ENCODE measurements at regions not wholly inside any gene's neighbourhood (a gene's known extent, or its start where the extent isn't known, plus 50 kb on each side); places are given as distances from the start of the nearest gene placed in this dataset.
A peak's percentile ranks its signal among the peaks of the same experiment; 100 is the strongest.

GRCh38 chr6:22899426-22899825, 330.1 kb downstream of the HDGFL1 start:
- no peak overlapping the region for H3K27ac ChIP-seq (ENCODE audit: extremely low read length, insufficient read depth, low read length)
- H3K27me3 ChIP-seq (ENCODE audit: control insufficient read depth in 1 of 2, insufficient read depth in 2 of 2, low read length in 2 of 2): no peaks in the 10 kb centered on the region
- H3K9me3 ChIP-seq (ENCODE audit: low read length): peaks cover 72% of the 10 kb centered on the region
- H3K36me3 ChIP-seq (replicated peaks in 1 of 2; ENCODE audit: control insufficient read depth in 1 of 2, insufficient read depth in 2 of 2, low read length in 2 of 2): no peaks in the 10 kb centered on the region
- intact Hi-C loops (cut with micrococcal nuclease; ENCODE audit: unreplicated experiment): loop anchor here (5.0 kb wide), 1 partner anchor 1237 kb away; no protein-coding TSS in a partner anchor
- BruUV-seq (replicated peaks): no TSS peak
- POLR2A ChIA-PET: no interaction called here
- in situ Hi-C loops (cut with HindIII; ENCODE audit: extremely low pct_ligation_motif_present, low pct_unique_long_range_greater_than_20kb): no loop called here
- TF ChIP-seq SMARCE1 (IDR thresholded peaks at IDR 0.05; ENCODE audit: borderline replicate concordance): no peak
- peak; percentile 20; the same call in 1 of the 2 replicates for TF ChIP-seq CEBPB (IDR thresholded peaks at IDR 0.05; ENCODE audit: borderline replicate concordance, low read depth, low read length)
- no peak overlapping the region for H3K4me2 ChIP-seq (ENCODE audit: low read depth, low read length)
- H3K79me2 ChIP-seq (ENCODE audit: insufficient read depth, low read length): no peaks in the 10 kb centered on the region
- no peaks in the 10 kb centered on the region for H3K4me1 ChIP-seq (ENCODE audit: insufficient read depth, low read length)
- H3K9ac ChIP-seq (ENCODE audit: insufficient read depth, low read depth, low read length): no peak overlapping the region
- DNase-seq (ENCODE audit: low spot score) (no peak), ATAC-seq (no peak), FAIRE-seq (no peak)
- H4K20me1 ChIP-seq (ENCODE audit: insufficient read depth, low read length): no peaks in the 10 kb centered on the region
- no peak overlapping the region for H2AFZ ChIP-seq (ENCODE audit: low read length)
- CTCF ChIA-PET (ENCODE audit: low intra/inter-chr PET ratio, low total read pairs): no interaction called here
- WGBS (ENCODE audit: low lambda C conversion rate): 79% methylated on average over 1 of the region's 1 CpG
- no peak overlapping the region for H3K4me3 ChIP-seq (replicated peaks in 1 of 3; ENCODE audit: insufficient read depth in 1 of 3, low read depth in 2 of 3, low read length in 3 of 3)

GRCh38 chr6:22903826-22904225, 334.5 kb downstream of the HDGFL1 start:
- Histone ChIP-seq H2AFZ (ENCODE audit: low read length) (no peak overlapping the region), H3K4me3 (replicated peaks in 1 of 3; ENCODE audit: insufficient read depth in 1 of 3, low read depth in 2 of 3, low read length in 3 of 3) (no peak overlapping the region), H3K4me2 (ENCODE audit: low read depth, low read length) (no peak overlapping the region), H4K20me1 (ENCODE audit: insufficient read depth, low read length) (no peaks in the 10 kb centered on the region), H3K4me1 (ENCODE audit: insufficient read depth, low read length) (no peaks in the 10 kb centered on the region), H3K79me2 (ENCODE audit: insufficient read depth, low read length) (no peaks in the 10 kb centered on the region), H3K9ac (ENCODE audit: insufficient read depth, low read depth, low read length) (no peak overlapping the region), H3K27me3 (ENCODE audit: control insufficient read depth in 1 of 2, insufficient read depth in 2 of 2, low read length in 2 of 2) (no peaks in the 10 kb centered on the region), H3K9me3 (ENCODE audit: low read length) (peaks cover 79% of the 10 kb centered on the region), H3K27ac (ENCODE audit: extremely low read length, insufficient read depth, low read length) (no peak overlapping the region), H3K36me3 (replicated peaks in 1 of 2; ENCODE audit: control insufficient read depth in 1 of 2, insufficient read depth in 2 of 2, low read length in 2 of 2) (no peaks in the 10 kb centered on the region)
- WGBS (ENCODE audit: low lambda C conversion rate): 45% methylated on average over 3 of the region's 3 CpGs
- no TSS peak for BruUV-seq (replicated peaks)
- DNase-seq (ENCODE audit: low spot score) (no peak), ATAC-seq (no peak), FAIRE-seq (no peak)
- POLR2A ChIA-PET: no interaction called here
- in situ Hi-C loops (cut with HindIII; ENCODE audit: extremely low pct_ligation_motif_present, low pct_unique_long_range_greater_than_20kb) (no loop called here), intact Hi-C loops (cut with micrococcal nuclease; ENCODE audit: unreplicated experiment) (no loop called here)
- CTCF ChIA-PET (ENCODE audit: low intra/inter-chr PET ratio, low total read pairs): no interaction called here
- no peak for TF ChIP-seq ZSCAN21 (CRISPR knock-in tag; IDR thresholded peaks at IDR 0.05; ENCODE audit: borderline replicate concordance)
- no peak for TF ChIP-seq NR2F1 (CRISPR knock-in tag; IDR thresholded peaks at IDR 0.05)
- no peak for TF ChIP-seq EP300 (IDR thresholded peaks at IDR 0.05; ENCODE audit: low read depth in 2 of 2, low read length in 2 of 2)
- TF ChIP-seq EP300 (CRISPR knock-in tag; IDR thresholded peaks at IDR 0.05; ENCODE audit: borderline replicate concordance): no peak

Measured in HepG2 (cell line).